AG04449 (cell line): ENCODE measurements at regions not wholly inside any gene's neighbourhood (a gene's known extent, or its start where the extent isn't known, plus 50 kb on each side); places are given as distances from the start of the nearest gene placed in this dataset.

Experiments used
- CTCF ChIA-PET: fragments of 350-600 bp; formaldehyde crosslinking; extraction: SDS; loops from one replicate; lab custom pipeline; 2021; ENCODE audit warnings: antibody characterized with exemption; lab: Yijun Ruan, JAX
- POLR2A ChIA-PET: fragments of 400-600, 350-600 bp; formaldehyde crosslinking; extraction: SDS; loops from one replicate; lab custom pipeline; 2020; ENCODE audit warnings: antibody characterized with exemption, inconsistent platforms; lab: Yijun Ruan, JAX
- DNase-seq: peaks from one replicate; pipeline ENCODE4 v3.0.0-alpha.2; 2010; ENCODE audit warnings: low read depth, low spot score
- H3K4me3 ChIP-seq: 2 replicates; pipeline ENCODE4 v1.5.1; 2011; ENCODE audit warnings: low read depth, mild to moderate bottlenecking, control low read depth, low read length
- TF ChIP-seq, protein P1 (sequence below): IDR thresholded peaks from one replicate; pipeline ENCODE4 v1.5.1; 2011; ENCODE audit warnings: mild to moderate bottlenecking, moderate library complexity, low read length, control low read depth, inconsistent platforms; ENCODE audit not compliant: insufficient read depth; ENCODE audit errors: missing control alignments

DNA sequence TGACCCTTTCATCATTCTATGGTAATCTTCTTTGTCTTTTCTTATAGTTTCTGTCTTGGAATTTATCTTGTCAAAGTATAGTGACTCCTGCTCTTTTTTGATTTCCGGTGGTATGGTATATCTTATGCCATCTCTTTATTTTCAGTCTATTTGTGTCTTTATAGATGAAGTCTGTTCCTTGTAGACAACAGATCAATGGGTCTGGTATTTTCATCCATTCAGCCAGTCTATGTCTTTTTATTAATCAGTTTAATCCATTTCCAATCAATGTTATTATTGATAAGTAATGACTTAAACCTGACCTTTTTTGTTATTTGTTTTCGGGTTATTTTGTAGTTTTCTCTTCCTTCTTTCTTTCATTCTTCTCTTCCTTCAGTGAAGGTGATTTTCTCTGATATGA, 495.9 kb upstream of the PCDH9 start:
- H3K4me3 ChIP-seq = no peak overlapping the region
- no peak for DNase-seq
- POLR2A ChIA-PET = no interaction called here
- TF ChIP-seq, protein P1, sequence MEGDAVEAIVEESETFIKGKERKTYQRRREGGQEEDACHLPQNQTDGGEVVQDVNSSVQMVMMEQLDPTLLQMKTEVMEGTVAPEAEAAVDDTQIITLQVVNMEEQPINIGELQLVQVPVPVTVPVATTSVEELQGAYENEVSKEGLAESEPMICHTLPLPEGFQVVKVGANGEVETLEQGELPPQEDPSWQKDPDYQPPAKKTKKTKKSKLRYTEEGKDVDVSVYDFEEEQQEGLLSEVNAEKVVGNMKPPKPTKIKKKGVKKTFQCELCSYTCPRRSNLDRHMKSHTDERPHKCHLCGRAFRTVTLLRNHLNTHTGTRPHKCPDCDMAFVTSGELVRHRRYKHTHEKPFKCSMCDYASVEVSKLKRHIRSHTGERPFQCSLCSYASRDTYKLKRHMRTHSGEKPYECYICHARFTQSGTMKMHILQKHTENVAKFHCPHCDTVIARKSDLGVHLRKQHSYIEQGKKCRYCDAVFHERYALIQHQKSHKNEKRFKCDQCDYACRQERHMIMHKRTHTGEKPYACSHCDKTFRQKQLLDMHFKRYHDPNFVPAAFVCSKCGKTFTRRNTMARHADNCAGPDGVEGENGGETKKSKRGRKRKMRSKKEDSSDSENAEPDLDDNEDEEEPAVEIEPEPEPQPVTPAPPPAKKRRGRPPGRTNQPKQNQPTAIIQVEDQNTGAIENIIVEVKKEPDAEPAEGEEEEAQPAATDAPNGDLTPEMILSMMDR = no peak
- CTCF ChIA-PET = no interaction called here

- TF ChIP-seq, protein P1 = no peak
- no peak overlapping the region for H3K4me3 ChIP-seq
- CTCF ChIA-PET = no interaction called here
- DNase-seq = no peak
- POLR2A ChIA-PET = no interaction called here
Observed at GRCh38 chr13:67713571-67713970, 483.4 kb upstream of the PCDH9 start.

GRCh38 chr13:67696775-67697174, 466.6 kb upstream of the PCDH9 start:
- DNase-seq = no peak
- TF ChIP-seq, protein P1 = no peak
- ChIA-PET CTCF (no interaction called here), POLR2A (no interaction called here)
- H3K4me3 ChIP-seq = no peak overlapping the region

DNA sequence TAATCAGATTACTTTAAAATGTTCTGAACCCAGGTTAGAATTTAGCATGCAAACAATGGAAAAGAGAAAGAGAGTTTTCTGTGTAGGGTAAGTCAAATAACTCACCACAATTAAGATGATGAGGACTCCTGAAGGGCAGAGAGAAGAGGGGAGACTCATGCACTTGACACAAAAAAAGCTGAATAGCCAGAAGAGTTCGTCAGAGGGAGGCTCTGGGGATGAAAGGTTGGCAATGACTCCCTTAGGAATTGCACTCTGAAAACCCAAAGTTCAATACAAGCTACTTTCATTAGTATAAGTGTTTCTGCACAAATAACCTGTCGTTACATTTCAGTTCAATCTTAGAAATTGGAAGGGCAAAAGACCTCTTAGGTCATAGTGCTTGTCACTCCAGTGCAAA, 434.4 kb upstream of the PCDH9 start:
- TF ChIP-seq, protein P1 = no peak
- H3K4me3 ChIP-seq = no peak overlapping the region
- CTCF ChIA-PET = no interaction called here
- no peak for DNase-seq
- POLR2A ChIA-PET = no interaction called here

DNA sequence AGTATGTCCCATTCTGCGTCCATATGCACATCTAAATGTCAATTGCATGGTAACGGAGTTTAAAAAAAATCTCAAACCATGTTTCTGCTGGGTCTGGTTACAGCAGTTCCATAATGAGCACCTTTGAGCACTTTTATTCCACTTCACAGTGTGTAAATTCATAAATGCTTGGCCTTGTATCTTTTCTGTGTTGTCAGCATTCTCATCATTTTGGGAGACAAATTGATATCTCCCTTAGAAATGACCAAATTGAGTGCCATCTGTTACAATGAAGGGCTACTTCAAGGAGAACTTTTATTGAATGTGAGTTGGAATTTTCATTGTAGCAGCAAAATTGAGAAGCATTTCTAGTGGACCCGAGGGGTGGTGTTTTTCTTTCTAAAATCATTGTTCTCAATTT, 432.9 kb upstream of the PCDH9 start:
- POLR2A ChIA-PET = no interaction called here
- H3K4me3 ChIP-seq = no peak overlapping the region
- CTCF ChIA-PET = no interaction called here
- TF ChIP-seq, protein P1 = no peak
- DNase-seq = no peak

- DNase-seq = no peak
- POLR2A ChIA-PET = no interaction called here
- no peak overlapping the region for H3K4me3 ChIP-seq
- TF ChIP-seq, protein P1 = no peak
- CTCF ChIA-PET = no interaction called here
Observed at GRCh38 chr13:67652887-67653286, 422.8 kb upstream of the PCDH9 start.
